ENCODE measurements at regions not wholly inside any gene's neighbourhood (a gene's known extent, or its start where the extent isn't known, plus 50 kb on each side); places are given as distances from the start of the nearest gene placed in this dataset.

DNA sequence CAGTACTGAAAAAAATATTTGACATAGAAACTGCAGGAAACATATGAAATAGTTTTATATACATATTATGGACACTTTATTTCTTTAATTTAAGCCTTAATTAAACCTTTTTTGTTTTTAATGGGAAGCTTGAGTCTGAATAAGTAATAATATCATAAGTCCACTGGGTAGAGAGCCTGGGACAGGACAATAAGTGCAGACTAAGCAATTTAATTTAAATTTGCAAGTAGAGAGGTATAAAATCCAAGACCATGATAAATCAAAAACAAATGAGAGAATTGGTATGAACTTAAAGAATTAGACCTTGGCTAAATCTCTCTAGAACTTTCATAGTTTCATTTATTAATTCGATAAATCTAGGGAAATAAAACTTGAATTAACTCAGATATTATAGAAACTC lies 571.2 kb downstream of the ARAP2 start:
- no peak for TF ChIP-seq CTCF (IDR thresholded peaks at IDR 0.05)
- TF ChIP-seq POLR2A (IDR thresholded peaks at IDR 0.05): no peak

Measured in adrenal gland (tissue), 5 donors.